CD4-positive, CD25-positive, alpha-beta regulatory T cell (primary cell): ENCODE measurements at regions not wholly inside any gene's neighbourhood (a gene's known extent, or its start where the extent isn't known, plus 50 kb on each side); places are given as distances from the start of the nearest gene placed in this dataset.
"Not testable (repeated sequence)": the region's sequence is repeated elsewhere in the genome, so short reads cannot be mapped to it uniquely, and the experiment has no call there.

Source experiments
- ATAC-seq, 2 donors: fragments of 150-1000 bp; cut with Tn5 transposase; one replicate each; pipeline ENCODE4 v1.10.0; 2021; ENCODE audit warnings: low read depth in 2 of 2, moderate number of reproducible peaks in 2 of 2, moderate library complexity in 1 of 2
- DNase-seq, 3 donors: peaks; one replicate each; pipeline versions ENCODE4 v3.0.0 to v3.0.0-alpha.2; 2012 to 2022; ENCODE audit warnings: mixed read lengths in 1 of 3
- H3K27ac ChIP-seq: one replicate; pipeline ENCODE4 v1.7.0; 2013; ENCODE audit warnings: mild to moderate bottlenecking, low read length; ENCODE audit not compliant: insufficient read depth, poor library complexity, severe bottlenecking
- H3K27me3 ChIP-seq: one replicate; pipeline ENCODE4 v1.7.0; 2013; ENCODE audit warnings: low read length; ENCODE audit not compliant: control insufficient read depth, insufficient read depth
- H3K36me3 ChIP-seq: one replicate; pipeline ENCODE4 v1.7.0; 2013; ENCODE audit warnings: mild to moderate bottlenecking, low read length, moderate library complexity; ENCODE audit not compliant: control insufficient read depth, insufficient read depth
- H3K4me1 ChIP-seq: 2 replicates; pipeline ENCODE4 v1.7.0; 2013; ENCODE audit warnings: mild to moderate bottlenecking, low read length; ENCODE audit not compliant: insufficient read depth, control insufficient read depth, poor library complexity, severe bottlenecking
- H3K4me3 ChIP-seq: one replicate; pipeline ENCODE4 v1.7.0; 2013; ENCODE audit warnings: low read depth, mild to moderate bottlenecking, low read length, moderate library complexity
- H3K9me3 ChIP-seq, 2 experiments: 1 replicate in 1 of 2; 2 replicates in 1 of 2; pipeline ENCODE4 v1.7.0; 2013; ENCODE audit warnings: low read length in 2 of 2, mild to moderate bottlenecking in 1 of 2, moderate library complexity in 1 of 2; ENCODE audit not compliant: control insufficient read depth in 2 of 2
- H3K27ac Mint-ChIP-seq, 3 donors: one replicate each; pipeline ENCODE4 v1.8.0; 2020 to 2022; ENCODE audit warnings: mild to moderate bottlenecking in 3 of 3, mixed read lengths in 3 of 3, moderate library complexity in 2 of 3
- H3K27me3 Mint-ChIP-seq: one replicate; pipeline ENCODE4 v1.8.0; 2022; ENCODE audit warnings: mild to moderate bottlenecking, mixed read lengths
- H3K36me3 Mint-ChIP-seq: one replicate; pipeline ENCODE4 v1.8.0; 2020; ENCODE audit warnings: mixed read lengths
- H3K4me1 Mint-ChIP-seq, 4 donors: one replicate each; pipeline ENCODE4 v1.8.0; 2020 to 2022; ENCODE audit warnings: mixed read lengths in 4 of 4, mild to moderate bottlenecking in 1 of 4
- H3K4me3 Mint-ChIP-seq, 4 donors: one replicate each; pipeline ENCODE4 v1.8.0; 2020 to 2022; ENCODE audit warnings: mild to moderate bottlenecking in 4 of 4, mixed read lengths in 4 of 4, moderate library complexity in 3 of 4
- H3K9me3 Mint-ChIP-seq, 7 donors: one replicate each; pipeline ENCODE4 v1.8.0; 2020 to 2022; ENCODE audit warnings: mixed read lengths in 7 of 7, mild to moderate bottlenecking in 3 of 7, moderate library complexity in 2 of 7

GRCh38 chr15:101948491-101949010 lies 136.5 kb downstream of the OR4F15 start:
- not testable (repeated sequence) for H3K4me3 Mint-ChIP-seq, H3K4me3 ChIP-seq, H3K36me3 ChIP-seq, ATAC-seq, H3K9me3 ChIP-seq, H3K4me1 ChIP-seq, H3K9me3 Mint-ChIP-seq, H3K27me3 ChIP-seq, H3K27me3 Mint-ChIP-seq, H3K27ac ChIP-seq, H3K27ac Mint-ChIP-seq, H3K36me3 Mint-ChIP-seq, DNase-seq, H3K4me1 Mint-ChIP-seq

GRCh38 chr15:101949380-101950065 lies 137.5 kb downstream of the OR4F15 start:
- not testable (repeated sequence) for H3K4me3 ChIP-seq, DNase-seq, H3K36me3 Mint-ChIP-seq, H3K36me3 ChIP-seq, H3K9me3 Mint-ChIP-seq, H3K4me3 Mint-ChIP-seq, ATAC-seq, H3K27me3 ChIP-seq, H3K27ac ChIP-seq, H3K4me1 Mint-ChIP-seq, H3K4me1 ChIP-seq, H3K9me3 ChIP-seq, H3K27me3 Mint-ChIP-seq, H3K27ac Mint-ChIP-seq

- ATAC-seq, H3K27me3 ChIP-seq, H3K4me3 Mint-ChIP-seq, H3K36me3 ChIP-seq, H3K9me3 Mint-ChIP-seq, H3K27ac Mint-ChIP-seq, H3K36me3 Mint-ChIP-seq, H3K9me3 ChIP-seq, H3K4me1 ChIP-seq, H3K27ac ChIP-seq, DNase-seq, H3K4me3 ChIP-seq, H3K27me3 Mint-ChIP-seq, H3K4me1 Mint-ChIP-seq: not testable (repeated sequence)
These were observed 142.0 kb downstream of the OR4F15 start for GRCh38 chr15:101953993-101954392.

GRCh38 chr15:101955840-101956239 lies 143.8 kb downstream of the OR4F15 start:
- H3K36me3 ChIP-seq, H3K4me3 Mint-ChIP-seq, H3K4me1 ChIP-seq, H3K9me3 Mint-ChIP-seq, H3K27me3 Mint-ChIP-seq, ATAC-seq, H3K9me3 ChIP-seq, H3K27me3 ChIP-seq, DNase-seq, H3K4me3 ChIP-seq, H3K36me3 Mint-ChIP-seq, H3K27ac ChIP-seq, H3K4me1 Mint-ChIP-seq, H3K27ac Mint-ChIP-seq: not testable (repeated sequence)

GRCh38 chr15:101958656-101959055 lies 146.7 kb downstream of the OR4F15 start:
- not testable (repeated sequence) for H3K4me1 ChIP-seq, H3K9me3 Mint-ChIP-seq, H3K4me3 Mint-ChIP-seq, H3K27ac ChIP-seq, H3K27ac Mint-ChIP-seq, H3K36me3 ChIP-seq, H3K36me3 Mint-ChIP-seq, DNase-seq, H3K27me3 ChIP-seq, H3K4me3 ChIP-seq, ATAC-seq, H3K27me3 Mint-ChIP-seq, H3K4me1 Mint-ChIP-seq, H3K9me3 ChIP-seq

GRCh38 chr15:101961263-101961662 lies 149.3 kb downstream of the OR4F15 start:
- DNase-seq, H3K4me3 ChIP-seq, H3K27ac Mint-ChIP-seq, H3K36me3 Mint-ChIP-seq, H3K36me3 ChIP-seq, H3K27me3 Mint-ChIP-seq, H3K27me3 ChIP-seq, H3K9me3 Mint-ChIP-seq, H3K9me3 ChIP-seq, ATAC-seq, H3K4me1 Mint-ChIP-seq, H3K4me1 ChIP-seq, H3K27ac ChIP-seq: not testable (repeated sequence)
- H3K4me3 Mint-ChIP-seq = peak overlapping the region in 1 of 4 donors; percentile 81

- not testable (repeated sequence) for ATAC-seq, H3K4me1 ChIP-seq, H3K27me3 ChIP-seq, H3K4me1 Mint-ChIP-seq, H3K27me3 Mint-ChIP-seq, H3K4me3 Mint-ChIP-seq, H3K4me3 ChIP-seq, H3K27ac ChIP-seq, H3K9me3 ChIP-seq, H3K36me3 Mint-ChIP-seq, H3K9me3 Mint-ChIP-seq, H3K27ac Mint-ChIP-seq, DNase-seq, H3K36me3 ChIP-seq
These were observed 149.8 kb downstream of the OR4F15 start for GRCh38 chr15:101961765-101962164.

GRCh38 chr15:101963687-101964086 lies 151.7 kb downstream of the OR4F15 start:
- H3K4me3 ChIP-seq, H3K9me3 Mint-ChIP-seq, H3K4me3 Mint-ChIP-seq, H3K27ac Mint-ChIP-seq, H3K27me3 Mint-ChIP-seq, H3K27me3 ChIP-seq, ATAC-seq, H3K9me3 ChIP-seq, H3K36me3 Mint-ChIP-seq, H3K27ac ChIP-seq, H3K36me3 ChIP-seq, H3K4me1 ChIP-seq, DNase-seq, H3K4me1 Mint-ChIP-seq: not testable (repeated sequence)
